NOMO-1 (cell line): ENCODE measurements at regions not wholly inside any gene's neighbourhood (a gene's known extent, or its start where the extent isn't known, plus 50 kb on each side); places are given as distances from the start of the nearest gene placed in this dataset.

ENCODE experiments used
- DNase-seq, 2 experiments: peaks; one replicate each; lab custom pipeline; 2025; ENCODE audit not compliant: unreplicated experiment in 2 of 2; lab: John Stamatoyannopoulos, UW

GRCh38 chr2:212638694-212639093 is 100.1 kb upstream of the ERBB4 start:
- no peak for DNase-seq

GRCh38 chr2:212628586-212628985 is 90.0 kb upstream of the ERBB4 start:
- DNase-seq, result no peak

- DNase-seq, result no peak
Observed at GRCh38 chr2:212626371-212626918, 87.8 kb upstream of the ERBB4 start.

- no peak for DNase-seq
Observed at GRCh38 chr2:212619954-212620353, 81.4 kb upstream of the ERBB4 start.

GRCh38 chr2:212618636-212619035 is 80.0 kb upstream of the ERBB4 start:
- DNase-seq, result no peak

GRCh38 chr2:212610872-212611425 is 72.3 kb upstream of the ERBB4 start:
- no peak for DNase-seq

- no peak for DNase-seq
Observed at GRCh38 chr2:212609479-212609878, 70.9 kb upstream of the ERBB4 start.

- DNase-seq, result no peak
Observed at GRCh38 chr2:212607080-212607479, 68.5 kb upstream of the ERBB4 start.

- no peak for DNase-seq
Observed at GRCh38 chr2:212606232-212606631, 67.6 kb upstream of the ERBB4 start.

GRCh38 chr2:212596688-212597087 is 58.1 kb upstream of the ERBB4 start:
- DNase-seq, result no peak

- no peak for DNase-seq
Observed at GRCh38 chr2:212596276-212596675, 57.7 kb upstream of the ERBB4 start.

- no peak for DNase-seq
Observed at GRCh38 chr2:212595036-212595654, 56.5 kb upstream of the ERBB4 start.

- DNase-seq, result no peak
Observed at GRCh38 chr2:212592695-212593094, 54.1 kb upstream of the ERBB4 start.
